Keratinocyte (primary cell): ENCODE measurements at regions not wholly inside any gene's neighbourhood (a gene's known extent, or its start where the extent isn't known, plus 50 kb on each side); places are given as distances from the start of the nearest gene placed in this dataset.

Source experiments
- DNase-seq: peaks from one replicate; pipeline ENCODE4 v3.0.0-alpha.2; 2011; ENCODE audit warnings: low read depth, missing footprints, low spot score
- FAIRE-seq: peaks from 2 replicates; lab custom pipeline; 2011; peaks lifted over from hg19 to GRCh38; lab: Jason Lieb, UNC
- H2AFZ ChIP-seq: 2 replicates; pipeline ENCODE4 v1.6.0; 2012; ENCODE audit warnings: low read length, control low read depth, inconsistent platforms; ENCODE audit not compliant: control insufficient read depth
- H3K27ac ChIP-seq: 2 replicates; pipeline ENCODE4 v1.5.1; 2011; ENCODE audit warnings: low read length; ENCODE audit not compliant: control insufficient read depth, insufficient read depth
- H3K27me3 ChIP-seq: 3 replicates; pipeline ENCODE4 v1.6.0; 2011; ENCODE audit warnings: low read length; ENCODE audit not compliant: control insufficient read depth, insufficient read depth; ENCODE audit errors: extremely low read depth
- H3K36me3 ChIP-seq, 2 experiments: 2 replicates in 1 of 2; 3 replicates in 1 of 2; pipeline ENCODE4 v1.5.1; 2011; ENCODE audit warnings: low read length in 2 of 2, mild to moderate bottlenecking in 1 of 2; ENCODE audit not compliant: control insufficient read depth in 2 of 2, insufficient read depth in 2 of 2; ENCODE audit errors: extremely low read depth in 1 of 2
- H3K4me1 ChIP-seq: 3 replicates; pipeline ENCODE4 v1.5.1; 2011; ENCODE audit warnings: low read length; ENCODE audit not compliant: control insufficient read depth, insufficient read depth; ENCODE audit errors: extremely low read depth
- H3K4me2 ChIP-seq: 3 replicates; pipeline ENCODE4 v1.6.0; 2011; ENCODE audit warnings: low read depth, low read length; ENCODE audit not compliant: control insufficient read depth, insufficient read depth; ENCODE audit errors: extremely low read depth
- H3K4me3 ChIP-seq, 3 experiments: fragments of 200-600 bp in 1 of 3; sonication (generic) in 1 of 3; 2 replicates in 2 of 3; 3 replicates in 1 of 3; pipeline ENCODE4 v1.5.1; 2011 to 2016; ENCODE audit warnings: low read length in 3 of 3, mild to moderate bottlenecking in 3 of 3, control low read depth in 2 of 3, inconsistent platforms in 1 of 3, low read depth in 1 of 3, mixed read lengths in 1 of 3, mixed run types in 1 of 3, moderate library complexity in 1 of 3; ENCODE audit not compliant: control insufficient read depth in 2 of 3, insufficient read depth in 2 of 3; ENCODE audit errors: extremely low read depth in 1 of 3
- H3K79me2 ChIP-seq: 2 replicates; pipeline ENCODE4 v1.6.0; 2012; ENCODE audit warnings: low read length; ENCODE audit not compliant: control insufficient read depth, insufficient read depth
- H3K9ac ChIP-seq: 3 replicates; pipeline ENCODE4 v1.6.0; 2011; ENCODE audit warnings: low read length; ENCODE audit not compliant: control insufficient read depth, insufficient read depth; ENCODE audit errors: extremely low read depth
- H3K9me1 ChIP-seq: 3 replicates; pipeline ENCODE4 v1.6.0; 2011; ENCODE audit warnings: low read length; ENCODE audit not compliant: control insufficient read depth, insufficient read depth; ENCODE audit errors: extremely low read depth
- H3K9me3 ChIP-seq: 2 replicates; pipeline ENCODE4 v1.5.1; 2012; ENCODE audit warnings: low read depth, low read length; ENCODE audit not compliant: control insufficient read depth
- H4K20me1 ChIP-seq: 3 replicates; pipeline ENCODE4 v1.6.0; 2011; ENCODE audit warnings: low read length; ENCODE audit not compliant: control insufficient read depth, insufficient read depth; ENCODE audit errors: extremely low read depth
- CTCF ChIP-seq, 3 experiments: IDR thresholded peaks in 1 of 3; conservative IDR thresholded peaks in 1 of 3; optimal IDR thresholded peaks in 1 of 3; 2 replicates in 2 of 3; 3 replicates in 1 of 3; pipeline versions ENCODE3 to v1.5.1; 2011; ENCODE audit warnings: low read length in 3 of 3, mild to moderate bottlenecking in 3 of 3, moderate library complexity in 2 of 3, control low read depth in 1 of 3, inconsistent platforms in 1 of 3; ENCODE audit not compliant: insufficient read depth in 2 of 3; ENCODE audit errors: extremely low read depth in 1 of 3
- EZH2 ChIP-seq: IDR thresholded peaks from one replicate; pipeline ENCODE4 v1.6.1; 2012; ENCODE audit warnings: inconsistent platforms, mild to moderate bottlenecking, low read length, moderate library complexity
- dilution Hi-C: fragments of 300-500 bp; cut with MboI; formaldehyde crosslinking; loops from one replicate; pipeline ENCODE4 v1.7.0; 2020; ENCODE audit warnings: low sequenced_read_pairs; ENCODE audit not compliant: extremely low pct_ligation_motif_present

- Histone ChIP-seq H2AFZ (no peak overlapping the region), H3K27me3 (no peaks in the 10 kb centered on the region), H3K27ac (no peak overlapping the region), H3K4me1 (no peaks in the 10 kb centered on the region), H3K79me2 (no peaks in the 10 kb centered on the region), H3K9ac (no peak overlapping the region), H3K9me1 (no peaks in the 10 kb centered on the region), H3K9me3 (no peaks in the 10 kb centered on the region), H3K4me2 (no peak overlapping the region), H3K4me3 (no peak overlapping the region), H3K36me3 (no peaks in the 10 kb centered on the region), H4K20me1 (no peaks in the 10 kb centered on the region)
- dilution Hi-C loops = no loop called here
- TF ChIP-seq EZH2 = no peak
- TF ChIP-seq CTCF (optimal IDR thresholded peaks at IDR 0.05 in 1 of 3, IDR thresholded peaks at IDR 0.05 in 1 of 3, conservative IDR thresholded peaks at IDR 0.05 in 1 of 3; ENCODE audit: extremely low read depth in 1 of 3, insufficient read depth in 2 of 3, low read length in 3 of 3) = no peak
- DNase-seq (no peak), FAIRE-seq (no peak)
Observed at GRCh38 chr5:60453186-60453976, 246.6 kb downstream of the DEPDC1B start.

GRCh38 chr5:60448600-60448999 lies 251.4 kb downstream of the DEPDC1B start:
- FAIRE-seq = no peak
- no peaks in the 10 kb centered on the region for H3K9me1 ChIP-seq
- no peaks in the 10 kb centered on the region for H3K27me3 ChIP-seq
- no peak for TF ChIP-seq EZH2
- no peak for TF ChIP-seq CTCF (optimal IDR thresholded peaks at IDR 0.05 in 1 of 3, IDR thresholded peaks at IDR 0.05 in 1 of 3, conservative IDR thresholded peaks at IDR 0.05 in 1 of 3; ENCODE audit: extremely low read depth in 1 of 3, insufficient read depth in 2 of 3, low read length in 3 of 3)
- no peaks in the 10 kb centered on the region for H3K36me3 ChIP-seq
- H3K79me2 ChIP-seq = no peaks in the 10 kb centered on the region
- DNase-seq = no peak
- H2AFZ ChIP-seq = no peak overlapping the region
- no peak overlapping the region for H3K4me3 ChIP-seq
- H3K4me1 ChIP-seq = no peaks in the 10 kb centered on the region
- dilution Hi-C loops = no loop called here
- no peak overlapping the region for H3K9ac ChIP-seq
- H3K27ac ChIP-seq = no peak overlapping the region
- H4K20me1 ChIP-seq = no peaks in the 10 kb centered on the region
- H3K9me3 ChIP-seq = no peaks in the 10 kb centered on the region
- H3K4me2 ChIP-seq = no peak overlapping the region
